GM19035 (cell line): ENCODE measurements at regions not wholly inside any gene's neighbourhood (a gene's known extent, or its start where the extent isn't known, plus 50 kb on each side); places are given as distances from the start of the nearest gene placed in this dataset.
"Not testable (repeated sequence)": the region's sequence is repeated elsewhere in the genome, so short reads cannot be mapped to it uniquely, and the experiment has no call there.

Experiments
- ATAC-seq: cut with Tn5 transposase; IDR thresholded peaks from one replicate; pipeline ENCODE4 v1.9.1; 2021; ENCODE audit not compliant: unreplicated experiment

DNA sequence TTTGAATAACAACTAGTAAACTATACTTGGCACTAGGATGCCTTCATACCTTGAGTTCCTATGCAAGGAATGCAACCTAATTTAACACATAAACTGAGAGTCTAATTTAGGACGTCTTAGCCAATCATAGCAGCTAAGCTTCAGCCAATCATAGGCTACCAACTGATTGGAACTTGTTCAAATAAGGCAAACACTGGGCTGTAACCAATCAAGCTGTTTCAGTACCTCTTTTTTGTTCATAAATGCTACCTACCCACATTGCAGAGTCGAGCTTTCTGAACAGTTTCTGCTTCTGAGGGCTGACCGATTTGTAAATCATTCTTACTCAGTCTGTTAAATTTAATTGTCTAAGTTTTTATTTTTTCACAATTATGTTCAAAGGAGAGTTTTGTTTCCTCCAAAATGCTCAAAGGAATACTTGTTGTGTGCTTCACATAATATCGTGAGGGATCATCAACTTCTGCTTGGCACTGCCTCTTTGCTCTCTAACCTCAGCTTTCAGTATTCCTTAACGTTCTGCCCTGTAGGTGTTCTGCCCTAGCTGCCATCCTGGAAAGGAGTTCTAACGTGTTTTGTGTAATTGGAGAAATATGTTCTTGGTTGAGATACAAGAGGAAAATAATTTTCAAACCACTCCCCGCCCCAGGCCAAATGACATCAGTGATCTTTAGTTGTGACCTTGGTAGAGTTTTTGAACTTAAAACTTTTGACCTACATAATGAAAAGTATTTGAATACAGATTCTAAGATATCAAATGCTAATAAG, 380.4 kb upstream of the MIS18BP1 start:
- no peak for ATAC-seq

DNA sequence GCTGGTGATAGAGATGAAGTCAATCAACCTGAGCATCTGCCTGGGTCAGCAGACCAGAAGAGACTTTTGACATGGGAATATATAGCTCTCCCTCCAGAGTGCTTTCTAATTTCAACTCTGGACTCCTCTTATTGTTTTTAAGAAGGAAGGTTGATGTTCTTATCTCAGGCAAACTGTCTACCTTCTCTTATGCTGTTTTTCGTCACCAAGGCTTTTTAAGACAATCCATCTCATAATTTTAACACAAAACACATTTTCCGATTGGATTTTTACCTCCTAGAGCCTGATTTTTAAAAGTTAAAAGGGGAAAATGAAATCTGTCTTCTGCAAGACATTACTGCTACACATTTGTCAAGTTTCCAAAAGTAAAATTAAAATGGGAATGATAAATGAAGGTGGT, 368.7 kb upstream of the MIS18BP1 start:
- ATAC-seq, result no peak

DNA sequence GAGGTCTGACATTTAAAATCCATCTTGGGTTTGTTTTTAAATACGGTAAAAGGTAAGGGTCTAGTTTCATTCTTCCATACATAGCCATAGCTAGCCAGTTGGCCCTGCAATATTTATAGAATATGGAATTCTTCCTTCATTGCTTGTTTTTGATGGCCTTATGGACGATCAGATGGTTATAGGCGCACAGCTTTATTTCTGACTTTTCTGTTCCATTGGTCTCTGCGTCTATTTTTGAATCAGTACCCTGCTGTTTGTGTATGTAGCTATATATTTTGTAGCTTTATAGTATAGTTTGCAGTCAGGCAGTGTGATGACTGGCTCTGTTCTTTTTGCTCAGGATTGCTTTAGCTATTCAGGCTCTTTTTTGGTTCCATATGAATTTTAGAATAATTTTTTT, 366.8 kb upstream of the MIS18BP1 start:
- ATAC-seq, result no peak

DNA sequence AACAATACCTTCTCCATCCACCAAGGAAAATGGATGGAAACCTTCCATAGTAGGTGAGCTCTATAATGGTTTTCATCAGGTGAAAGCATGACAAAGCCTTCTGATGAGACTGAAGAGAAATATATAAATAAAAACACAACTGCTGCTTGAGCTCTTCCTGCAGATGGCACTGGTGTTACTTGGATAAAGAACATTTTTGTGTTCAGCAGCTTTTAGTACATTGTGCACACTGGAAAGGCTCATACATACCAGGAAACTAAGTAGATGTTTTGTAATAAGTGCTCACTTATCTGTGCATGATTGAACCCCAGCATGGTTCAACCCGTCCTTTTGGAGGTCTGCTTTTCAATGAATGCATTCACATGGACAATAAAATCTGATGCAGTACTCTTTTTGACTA, 357.3 kb upstream of the MIS18BP1 start:
- ATAC-seq, result no peak

- no peak for ATAC-seq
Measured at GRCh38 chr14:45587142-45587541, 334.1 kb upstream of the MIS18BP1 start.

- no peak for ATAC-seq
Measured at GRCh38 chr14:45559626-45560025, 306.6 kb upstream of the MIS18BP1 start.

DNA sequence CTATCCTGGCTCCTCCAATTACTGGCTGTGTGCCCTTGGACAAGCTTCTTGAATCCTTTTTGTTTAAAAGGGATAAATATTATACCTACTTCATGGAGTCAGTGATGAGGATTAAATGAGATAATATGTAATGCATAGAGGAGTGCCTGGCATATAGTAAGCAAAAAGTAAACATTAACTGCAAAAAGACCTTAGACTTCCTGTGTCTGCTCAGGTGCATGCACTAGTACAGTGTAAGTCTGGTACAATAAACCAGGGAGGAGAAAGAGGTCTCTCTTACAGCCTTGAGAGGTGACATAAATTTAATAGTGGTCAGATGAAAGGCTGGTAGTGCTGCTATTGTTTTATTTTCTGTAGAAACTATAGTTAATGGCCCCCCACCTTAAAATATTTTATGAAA, 305.2 kb upstream of the MIS18BP1 start:
- no peak for ATAC-seq

DNA sequence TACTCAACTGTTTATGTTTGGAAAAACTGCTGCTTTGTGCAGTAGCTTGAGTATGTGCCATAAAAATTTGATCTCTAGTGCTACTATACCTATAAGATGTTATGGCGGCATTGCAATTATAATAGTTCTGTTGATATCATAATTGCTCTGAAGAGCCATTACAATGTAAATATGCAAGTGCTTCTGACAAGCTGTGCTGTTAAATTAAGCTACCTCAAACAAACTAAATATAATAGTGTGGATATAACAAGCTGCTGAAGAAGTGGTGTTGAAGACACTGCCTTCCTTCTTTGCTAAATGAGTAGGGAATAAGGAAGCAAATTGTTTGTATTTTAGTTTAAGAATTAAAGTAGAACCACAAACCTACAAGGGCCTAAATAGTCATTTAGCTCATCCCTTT, 301.0 kb upstream of the MIS18BP1 start:
- no peak for ATAC-seq

DNA sequence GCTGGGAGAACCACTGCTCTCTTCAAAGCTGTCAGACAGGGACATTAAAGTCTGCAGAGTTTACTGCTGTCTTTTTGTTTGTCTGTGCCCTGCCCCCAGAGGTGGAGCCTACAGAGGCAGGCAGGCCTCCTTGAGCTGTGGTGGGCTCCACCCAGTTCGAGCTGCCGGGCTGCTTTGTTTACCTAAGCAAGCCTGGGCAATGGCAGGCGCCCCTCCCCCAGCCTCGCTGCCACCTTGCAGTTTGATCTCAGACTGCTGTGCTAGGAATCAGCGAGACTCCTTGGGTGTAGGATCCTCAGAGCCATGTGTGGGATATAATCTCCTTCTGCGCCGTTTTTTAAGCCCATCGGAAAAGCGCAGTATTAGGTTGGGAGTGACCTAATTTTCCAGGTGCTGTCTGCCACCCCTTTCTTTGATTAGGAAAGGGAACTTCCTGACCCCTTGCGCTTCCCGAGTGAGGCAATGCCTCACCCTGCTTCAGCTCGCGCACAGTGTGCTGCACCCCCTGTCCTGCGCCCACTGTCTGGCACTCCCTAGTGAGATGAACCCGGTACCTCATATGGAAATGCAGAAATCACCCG, 298.3 kb upstream of the MIS18BP1 start:
- ATAC-seq, result not testable (repeated sequence)

- no peak for ATAC-seq
Measured at GRCh38 chr14:45531022-45531421, 278.0 kb upstream of the MIS18BP1 start.

- peak; percentile 85 for ATAC-seq
Measured at GRCh38 chr14:45526715-45527549, 273.9 kb upstream of the MIS18BP1 start.

GRCh38 chr14:45519766-45520165, 266.8 kb upstream of the MIS18BP1 start:
- ATAC-seq, result no peak

DNA sequence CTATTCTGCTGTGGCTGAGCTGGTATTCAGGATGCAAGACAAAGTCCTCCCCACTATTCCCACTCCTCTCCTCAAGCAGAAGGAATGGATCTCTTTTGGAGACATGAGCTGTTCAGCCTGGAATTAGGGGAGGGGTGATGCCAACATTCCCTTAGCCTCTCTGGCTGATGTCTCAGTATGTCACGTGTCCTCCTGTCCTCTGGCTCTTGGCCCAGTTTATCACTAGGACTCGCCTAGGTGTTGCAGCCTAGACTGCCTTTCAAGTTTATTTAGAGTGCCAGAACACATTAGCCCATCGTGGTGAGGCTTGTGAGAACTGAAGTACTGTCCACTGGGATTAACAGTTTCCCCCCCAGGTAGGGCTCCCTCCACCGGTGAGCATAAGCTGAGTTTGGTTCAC, 239.9 kb upstream of the MIS18BP1 start:
- no peak for ATAC-seq

DNA sequence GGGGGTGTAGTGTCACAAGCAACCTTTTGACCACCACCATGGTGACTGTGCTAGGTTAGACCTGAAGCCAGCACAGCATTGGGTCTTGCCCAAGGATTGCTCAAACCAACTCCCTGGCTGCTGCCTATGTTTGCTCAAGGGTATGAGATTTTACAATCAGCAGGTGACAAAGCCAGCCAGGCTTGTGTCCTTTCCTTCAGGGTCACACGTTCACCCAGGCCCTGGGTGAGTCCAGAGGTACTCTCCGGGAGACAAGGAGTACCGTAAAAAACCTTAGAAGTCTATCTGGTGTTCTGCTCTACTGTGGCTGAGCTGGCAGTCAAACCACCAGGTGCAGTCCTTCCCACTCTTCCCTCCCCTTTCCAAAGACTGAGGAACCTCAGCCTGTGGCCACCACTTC, 238.9 kb upstream of the MIS18BP1 start:
- ATAC-seq, result no peak

DNA sequence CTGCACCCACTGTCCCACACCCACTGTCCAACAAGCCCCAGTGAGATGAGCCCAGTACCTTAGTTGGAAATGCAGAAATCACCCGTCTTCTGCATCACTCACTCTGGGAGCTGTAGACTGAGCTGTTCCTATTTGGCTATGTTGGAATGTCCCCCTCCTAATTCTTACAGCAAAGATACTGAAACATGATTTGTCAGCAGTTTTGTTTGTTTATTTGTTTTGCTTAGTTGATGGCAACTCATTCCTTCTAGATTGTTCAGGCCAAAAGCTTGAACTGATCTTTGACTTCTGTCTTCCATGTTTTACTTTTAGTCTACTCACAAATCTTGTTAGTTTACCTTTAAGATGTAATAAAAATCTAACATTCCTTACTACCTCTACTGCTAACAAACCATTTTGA, 233.6 kb upstream of the MIS18BP1 start:
- ATAC-seq, result no peak

DNA sequence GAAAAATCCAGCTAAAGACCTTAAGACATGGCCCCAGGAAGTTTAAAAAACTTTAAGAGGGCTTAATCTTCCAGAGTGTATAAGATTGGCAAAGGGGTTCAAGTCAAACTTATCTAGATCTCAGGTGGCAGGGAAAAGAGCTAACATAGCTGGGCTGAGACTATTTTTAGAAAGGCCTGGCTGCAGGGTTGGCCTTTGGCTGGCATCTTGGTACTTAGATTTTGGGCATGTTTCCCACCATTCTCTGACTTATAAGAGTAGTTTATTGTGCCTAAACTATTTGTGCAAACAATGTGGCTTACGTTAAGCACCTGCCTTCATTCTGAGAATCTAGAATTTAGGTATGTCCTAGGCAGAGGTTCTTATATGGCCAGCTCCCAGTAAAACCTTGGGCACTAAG, 214.0 kb upstream of the MIS18BP1 start:
- ATAC-seq, result no peak

DNA sequence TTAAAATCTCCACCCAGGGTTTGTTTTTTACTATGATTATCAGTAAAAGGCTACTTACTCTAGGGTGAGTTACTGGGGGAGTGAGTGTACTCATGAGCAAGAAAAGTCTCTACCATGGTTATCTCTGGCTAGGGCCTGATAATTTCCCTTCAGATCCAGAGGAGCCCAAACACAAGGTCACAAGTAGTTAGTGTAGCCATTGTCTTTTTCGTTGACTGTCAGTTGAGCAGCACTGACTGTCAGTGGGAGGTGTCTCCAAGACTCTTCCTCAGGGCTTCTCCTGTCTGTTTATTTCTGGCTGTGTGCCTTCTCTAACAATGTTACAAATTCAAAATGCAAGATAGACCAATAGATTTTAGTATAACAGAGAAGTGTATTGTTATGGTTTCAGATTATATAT, 181.2 kb upstream of the MIS18BP1 start:
- ATAC-seq, result no peak

GRCh38 chr14:45426685-45427282, 173.8 kb upstream of the MIS18BP1 start:
- ATAC-seq, result peak; percentile 82

DNA sequence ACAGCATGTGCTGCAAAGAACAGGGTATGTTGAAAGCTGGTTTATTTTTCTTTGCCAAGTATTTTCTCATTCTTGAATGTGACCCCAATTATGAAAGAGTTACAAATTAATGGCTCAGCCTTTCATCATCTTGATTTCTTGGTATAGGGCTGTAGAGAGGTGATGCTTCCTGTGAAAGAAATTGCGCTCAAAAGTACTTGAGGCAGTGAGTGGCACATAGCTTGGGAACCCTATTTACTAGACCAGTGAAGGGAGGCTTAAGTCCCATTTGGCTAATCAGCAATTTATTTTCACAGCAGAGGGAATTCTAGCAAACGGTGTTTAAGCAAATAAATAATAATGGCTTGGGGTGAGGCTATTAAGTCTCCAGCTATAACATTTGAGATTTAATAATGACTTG, 153.9 kb upstream of the MIS18BP1 start:
- ATAC-seq, result no peak

- ATAC-seq, result no peak
Measured at GRCh38 chr14:45400950-45401640, 148.1 kb upstream of the MIS18BP1 start.

DNA sequence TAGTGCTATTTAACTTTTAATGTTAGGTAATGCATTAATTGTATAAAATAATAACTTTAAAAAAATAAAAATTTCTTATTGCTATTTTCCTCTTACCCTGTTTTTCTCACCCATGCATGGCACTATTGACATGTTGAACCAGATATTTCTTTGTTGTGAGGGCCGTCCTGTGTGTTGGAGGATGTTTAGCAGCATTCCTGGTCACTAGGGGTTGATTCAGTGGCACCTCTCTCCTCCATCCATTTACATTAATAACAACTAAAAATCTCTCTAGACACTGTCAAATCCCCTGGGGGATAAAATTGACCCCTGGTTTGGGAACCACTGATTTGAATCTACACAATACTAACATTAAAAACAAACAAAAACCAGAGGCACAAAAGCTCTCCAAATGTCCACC, 147.5 kb upstream of the MIS18BP1 start:
- ATAC-seq, result no peak
